ENCODE measurements at regions not wholly inside any gene's neighbourhood (a gene's known extent, or its start where the extent isn't known, plus 50 kb on each side); places are given as distances from the start of the nearest gene placed in this dataset.

DNA sequence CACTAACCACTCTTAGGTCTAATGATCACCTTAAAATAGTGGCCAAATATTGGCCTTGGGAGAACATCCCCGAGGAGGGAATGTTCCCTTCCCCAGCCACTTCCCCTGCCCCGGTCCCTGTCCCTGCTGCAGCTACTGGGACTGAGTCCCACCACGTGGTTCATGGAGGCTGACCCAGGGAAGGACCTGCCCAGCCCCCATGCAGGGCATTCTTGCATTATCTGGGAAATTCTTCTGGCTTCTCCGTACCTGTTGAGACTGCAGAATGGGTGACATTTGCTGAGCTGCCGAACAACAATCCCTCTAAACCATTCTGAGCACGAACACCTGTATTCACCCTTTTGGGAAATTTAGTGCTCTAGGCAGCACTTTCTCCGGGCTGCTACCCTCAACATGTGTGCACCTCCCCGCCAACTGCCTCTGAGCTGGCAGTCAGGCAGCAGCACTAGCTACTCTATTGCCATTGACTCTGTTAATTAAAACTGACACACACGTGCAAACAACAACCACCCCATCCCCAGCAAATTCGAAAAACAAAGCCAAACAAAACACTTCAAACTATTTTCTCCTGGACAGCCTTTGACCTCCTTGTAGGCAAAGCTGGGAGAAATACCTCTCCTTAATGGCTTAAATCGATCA is 567.4 kb upstream of the MKI67 start:
- no peak for DNase-seq

DNA sequence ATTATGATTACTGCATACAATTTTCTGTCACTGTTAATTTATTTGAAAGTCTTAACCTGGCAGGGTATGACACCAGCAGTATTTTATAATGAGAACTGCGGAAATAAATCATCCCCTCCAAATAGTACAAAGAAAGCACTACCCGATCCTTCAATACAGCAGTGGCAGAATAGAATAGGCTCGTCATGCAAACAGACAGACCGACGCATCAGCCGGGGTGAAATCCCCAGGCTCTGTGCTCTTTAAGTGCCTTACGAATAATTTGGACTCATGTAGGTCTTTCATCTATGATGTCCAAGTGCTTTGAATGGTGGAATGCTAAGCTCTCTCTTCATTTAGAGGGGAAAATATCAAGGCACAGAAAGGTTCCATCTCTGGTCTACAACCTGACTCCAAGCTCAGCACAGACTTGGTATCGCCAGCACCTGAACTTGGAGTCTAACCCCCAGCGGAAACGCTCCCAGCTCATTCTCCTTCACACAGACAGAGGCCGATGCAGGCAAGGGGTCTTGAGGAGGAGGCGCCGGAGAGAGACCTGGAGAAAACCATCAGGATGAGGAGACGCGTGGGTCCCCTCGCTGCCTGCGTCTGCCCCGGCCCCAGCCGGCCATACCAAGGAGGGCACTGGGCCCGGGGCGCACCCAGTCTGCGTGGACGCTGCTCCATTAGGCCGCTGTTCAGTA is 568.1 kb upstream of the MKI67 start:
- DNase-seq, result no peak

DNA sequence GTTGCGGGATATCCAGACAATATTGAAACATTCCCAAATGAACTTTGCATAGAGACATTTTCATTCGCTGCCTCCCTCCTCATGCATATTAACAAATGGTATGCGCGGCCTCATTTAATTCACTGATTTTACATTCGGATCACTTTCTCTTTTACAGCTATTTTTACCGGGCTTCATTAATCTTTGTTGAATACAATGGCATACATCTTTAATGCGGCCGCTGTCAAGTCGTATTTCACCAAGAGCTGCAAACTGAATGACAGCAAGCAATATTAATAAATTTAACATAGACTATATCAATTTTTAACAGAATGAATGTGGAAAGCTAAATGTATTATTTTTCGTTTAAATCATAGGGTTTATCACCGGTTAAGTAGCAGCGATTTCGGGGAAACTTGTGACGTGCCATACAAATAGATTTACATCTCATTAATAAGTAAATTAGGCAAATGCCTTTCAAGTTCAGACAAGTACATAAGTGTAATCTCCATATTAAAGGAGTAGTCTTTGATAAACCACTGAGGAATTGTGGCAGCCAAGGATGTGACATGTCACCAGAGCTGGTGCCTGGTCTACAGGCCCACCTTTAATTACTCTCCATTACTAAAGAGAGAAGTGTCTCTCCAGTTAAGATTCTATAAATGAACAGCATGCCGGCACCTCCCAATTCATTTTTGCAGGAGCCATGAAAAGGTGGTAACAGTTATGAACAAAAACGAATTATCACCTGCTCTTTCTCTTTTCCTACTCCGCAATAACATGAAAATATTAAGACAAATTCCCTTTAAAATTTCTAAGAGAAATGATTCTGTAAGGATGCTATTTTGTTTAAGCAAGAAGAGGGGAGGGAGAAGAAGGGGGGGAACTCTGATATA is 568.9 kb upstream of the MKI67 start:
- no peak for DNase-seq

DNA sequence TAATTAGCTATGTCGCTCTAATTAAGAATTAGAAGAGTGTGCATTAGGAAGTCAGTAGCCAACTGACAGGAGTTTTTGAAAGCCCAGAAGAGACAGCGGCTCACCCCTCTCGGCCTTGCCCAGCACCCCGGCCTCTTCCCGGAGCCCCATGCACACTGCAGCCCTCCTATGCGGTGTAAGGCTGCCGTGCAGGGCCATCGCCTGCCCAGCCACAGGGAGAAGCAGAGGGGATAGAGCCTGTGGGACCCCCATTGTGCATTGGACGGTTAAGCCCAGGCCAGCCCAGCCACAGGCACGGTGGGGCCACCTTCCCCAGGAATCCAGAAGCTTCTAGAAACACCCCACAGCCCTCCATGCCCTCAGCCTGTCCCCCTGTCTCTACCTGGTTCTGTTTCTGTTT is 569.7 kb upstream of the MKI67 start:
- DNase-seq, result no peak

GRCh38 chr10:128697437-128697836 is 571.2 kb upstream of the MKI67 start:
- no peak for DNase-seq

DNA sequence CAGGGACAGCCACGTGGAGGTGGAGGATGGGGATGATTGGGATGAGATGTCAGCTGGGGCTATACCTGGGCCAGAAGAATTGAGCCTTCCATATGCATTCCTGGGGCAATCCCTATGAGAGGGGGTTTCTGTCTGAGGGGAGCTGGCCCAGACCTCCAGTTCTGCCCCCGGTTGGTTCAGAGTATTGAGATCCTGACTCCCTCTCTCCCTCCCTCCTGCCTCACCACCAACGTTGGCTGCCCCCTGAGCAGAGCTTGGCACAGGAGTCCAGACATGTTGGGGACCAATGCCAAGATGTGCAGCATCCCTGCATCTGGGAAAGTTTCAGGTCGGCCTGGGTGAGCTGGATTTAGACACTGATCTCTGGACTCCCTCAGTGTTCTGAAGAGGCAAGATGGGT is 575.2 kb upstream of the MKI67 start:
- no peak for DNase-seq

DNA sequence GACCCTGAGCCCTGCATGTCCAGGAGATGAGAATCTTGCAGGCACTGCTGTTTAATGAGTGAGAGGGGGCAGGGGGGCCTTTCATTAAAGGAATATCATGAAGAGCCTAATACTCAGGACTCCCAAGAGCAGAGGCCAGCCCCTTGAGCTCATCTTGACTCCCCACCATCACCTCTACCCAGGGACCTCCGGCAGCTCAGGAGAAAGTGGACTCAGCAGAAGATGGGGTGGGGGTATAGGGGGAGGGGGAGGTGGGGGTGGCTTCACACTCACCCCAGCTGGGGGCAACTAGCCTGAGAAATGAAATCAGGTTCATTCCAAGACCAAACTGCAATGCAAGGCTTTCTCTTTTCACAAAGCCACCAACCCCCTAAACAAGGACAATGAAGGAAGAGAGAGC is 575.6 kb upstream of the MKI67 start:
- no peak for DNase-seq

DNA sequence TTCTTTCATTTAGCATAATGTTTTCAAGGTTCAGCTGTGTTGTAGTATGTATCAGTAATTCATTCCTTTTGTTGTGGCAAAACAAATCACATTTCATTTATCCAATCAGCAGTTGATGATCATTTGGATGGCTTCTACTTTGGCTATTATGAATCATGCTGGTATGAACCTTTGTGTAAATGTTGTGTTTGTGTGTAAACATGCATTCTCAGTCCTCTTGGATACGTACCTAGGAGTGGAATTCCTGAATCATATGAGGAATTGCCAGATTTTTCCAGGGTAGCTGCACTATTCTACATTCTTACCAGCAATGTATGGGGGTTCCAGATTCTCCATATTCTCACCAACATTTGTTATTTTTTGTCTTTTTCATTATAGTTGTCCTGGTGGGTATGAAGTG is 578.5 kb upstream of the MKI67 start:
- DNase-seq, result no peak

- DNase-seq, result no peak
These were observed 582.0 kb upstream of the MKI67 start for GRCh38 chr10:128708182-128708581.

GRCh38 chr10:128709686-128710085 is 583.5 kb upstream of the MKI67 start:
- DNase-seq, result no peak

- DNase-seq, result no peak
These were observed 584.0 kb upstream of the MKI67 start for GRCh38 chr10:128710098-128710797.

DNA sequence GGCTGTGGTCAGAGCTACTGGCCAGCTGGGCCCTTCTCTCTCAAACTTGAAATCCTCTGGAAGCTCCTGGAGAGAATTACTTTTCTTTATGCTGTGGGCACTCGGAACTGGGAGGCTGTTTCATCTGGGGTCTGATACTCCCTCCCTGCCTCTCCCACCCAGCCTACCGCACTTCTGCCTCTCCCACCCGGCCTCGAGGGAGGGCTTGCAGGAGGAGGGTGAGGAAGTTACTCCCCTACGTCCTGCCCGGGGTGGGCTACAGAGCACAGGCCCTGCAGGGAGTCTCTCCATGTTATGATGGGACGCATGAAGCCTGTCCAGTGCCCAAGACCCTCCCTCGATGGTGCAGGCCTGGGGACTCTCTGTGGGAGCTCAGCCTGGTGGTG is 584.6 kb upstream of the MKI67 start:
- DNase-seq, result no peak

DNA sequence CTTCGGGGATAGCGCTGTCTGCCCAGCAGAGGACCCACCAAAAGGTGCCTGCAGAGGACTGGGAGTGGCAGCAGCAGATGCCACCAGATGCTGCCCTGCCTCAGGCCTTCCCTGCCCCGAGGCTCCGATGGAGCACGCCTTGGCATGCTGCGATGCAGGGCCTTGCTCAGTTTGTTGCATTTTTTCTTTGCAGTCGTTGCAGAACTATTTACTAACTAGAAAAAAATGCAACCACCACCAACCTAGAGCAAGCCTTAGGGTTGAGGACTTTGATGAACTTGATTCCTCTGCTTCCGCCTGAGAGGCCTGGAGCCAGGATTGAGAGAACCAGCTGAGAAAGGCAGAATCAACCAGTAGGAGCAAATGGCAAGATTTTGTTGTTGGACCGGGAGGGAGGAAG is 585.6 kb upstream of the MKI67 start:
- no peak for DNase-seq

DNA sequence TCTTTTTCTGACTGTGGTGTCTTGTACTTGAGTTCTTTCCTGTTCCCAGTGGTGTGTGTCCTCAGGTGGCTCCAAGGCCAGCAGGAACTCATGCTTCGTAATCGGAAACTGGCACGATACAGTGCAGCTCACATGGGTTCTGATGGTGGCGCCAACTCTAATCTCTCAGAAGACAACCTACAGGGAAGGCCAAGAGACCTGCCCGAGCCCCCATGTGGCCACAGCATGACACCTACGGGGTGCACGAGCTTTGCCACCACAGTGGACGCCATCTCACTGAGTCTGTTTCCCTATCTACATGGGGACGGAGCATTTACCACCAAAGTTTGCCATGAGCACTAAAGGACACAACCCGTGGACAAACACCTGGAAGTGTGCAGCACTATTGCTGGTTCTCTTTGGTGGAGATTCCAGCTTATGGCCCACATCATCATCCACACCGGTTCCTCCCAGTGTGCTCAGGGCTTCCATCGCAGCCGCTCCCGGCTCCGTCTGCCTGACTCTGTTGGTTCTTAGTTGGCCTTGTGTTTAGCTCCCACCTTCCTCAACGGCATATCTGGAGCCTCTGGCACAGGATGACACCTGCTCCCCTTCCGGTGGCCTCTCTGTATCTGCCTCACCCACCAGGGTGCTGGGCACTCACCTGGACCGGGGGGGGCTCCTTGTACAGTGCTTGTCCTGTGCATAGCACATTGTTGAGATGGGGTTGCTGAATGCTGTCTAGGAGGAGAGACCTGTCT is 586.6 kb upstream of the MKI67 start:
- DNase-seq, result no peak

DNA sequence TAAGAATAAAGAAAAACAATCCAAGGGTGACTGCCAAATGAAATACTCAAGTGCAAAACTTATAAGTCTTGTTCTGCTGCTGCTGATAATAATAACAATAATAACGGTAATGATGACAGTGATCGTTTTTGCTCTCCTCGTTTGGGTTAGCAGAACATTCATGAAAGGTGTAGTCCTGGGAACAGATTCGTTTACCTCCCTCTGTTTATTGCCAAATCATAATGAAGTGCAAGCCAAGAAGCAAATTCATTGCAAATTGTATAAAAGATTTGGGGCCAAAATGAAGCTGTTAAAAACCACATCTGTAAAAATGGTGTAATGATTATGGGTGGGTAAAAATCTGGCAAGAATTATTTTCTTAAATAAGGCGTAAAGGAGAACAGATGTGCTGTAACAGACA is 587.2 kb upstream of the MKI67 start:
- no peak for DNase-seq

DNA sequence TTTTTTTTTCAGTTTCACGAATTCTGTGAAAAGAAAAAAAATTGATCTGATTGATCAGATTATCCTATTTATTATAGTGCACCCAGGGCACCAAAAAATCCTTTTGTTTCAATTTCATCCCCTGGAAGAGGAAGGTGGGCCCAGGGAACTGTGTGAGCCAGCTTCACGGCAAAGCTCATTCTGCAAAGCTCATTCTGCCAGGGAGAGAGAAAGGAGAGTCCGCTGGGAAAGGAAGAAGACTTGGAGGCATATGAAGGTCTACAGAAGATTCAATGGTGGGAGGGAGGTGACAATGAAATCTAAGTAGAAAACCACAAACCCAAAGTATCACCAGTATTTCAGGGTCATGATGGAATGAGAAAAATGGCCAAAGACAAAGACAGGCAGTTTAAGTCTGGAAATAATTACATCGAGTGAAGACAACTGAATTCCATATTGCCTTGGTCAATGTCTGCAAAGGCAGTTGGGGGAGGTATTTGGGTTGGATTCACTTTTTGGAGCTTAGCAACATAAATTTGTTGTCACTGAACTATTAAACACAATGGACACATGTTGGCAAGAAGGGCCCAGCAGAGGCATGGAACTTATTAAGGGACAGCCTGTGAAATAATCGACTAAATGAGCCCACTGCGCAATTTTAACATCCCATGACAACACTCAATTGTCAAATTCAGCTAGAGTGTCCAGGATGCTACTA is 587.8 kb upstream of the MKI67 start:
- no peak for DNase-seq

DNA sequence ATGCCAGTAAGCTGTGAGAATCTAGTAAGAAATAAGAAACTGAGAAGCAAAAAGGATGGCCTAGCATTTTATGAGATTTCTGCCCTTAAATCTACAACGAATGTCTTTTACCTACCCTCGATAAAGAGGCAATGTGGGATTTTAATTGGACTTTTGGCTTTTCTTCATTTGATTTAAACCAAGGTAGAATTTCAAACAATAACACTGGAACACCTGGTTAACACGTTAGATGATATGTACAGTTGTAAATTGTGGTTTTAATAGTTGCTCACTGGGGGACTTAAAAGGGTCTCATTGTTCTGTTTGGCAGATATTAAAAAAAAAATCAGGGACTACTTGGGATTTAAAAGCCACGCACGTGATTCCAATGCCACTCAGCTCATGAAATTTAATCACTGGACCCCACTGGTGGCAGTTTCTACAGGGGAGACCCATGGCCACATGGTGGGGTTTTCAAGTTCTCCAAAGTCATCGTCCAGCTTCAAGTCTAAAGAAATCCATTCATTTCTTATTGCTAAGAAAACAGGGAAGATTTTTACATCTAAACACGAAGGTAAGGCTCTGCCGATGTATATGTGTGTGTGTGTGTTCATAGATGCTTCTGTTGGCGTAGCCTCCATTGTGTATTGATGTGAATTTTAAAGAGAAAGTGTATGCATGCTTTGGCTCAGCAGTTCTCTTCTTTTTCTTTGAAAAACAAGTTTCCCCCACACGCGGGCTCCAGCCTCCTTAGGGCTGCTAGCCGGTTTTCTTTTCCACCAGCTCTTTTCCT is 588.6 kb upstream of the MKI67 start:
- DNase-seq, result no peak

DNA sequence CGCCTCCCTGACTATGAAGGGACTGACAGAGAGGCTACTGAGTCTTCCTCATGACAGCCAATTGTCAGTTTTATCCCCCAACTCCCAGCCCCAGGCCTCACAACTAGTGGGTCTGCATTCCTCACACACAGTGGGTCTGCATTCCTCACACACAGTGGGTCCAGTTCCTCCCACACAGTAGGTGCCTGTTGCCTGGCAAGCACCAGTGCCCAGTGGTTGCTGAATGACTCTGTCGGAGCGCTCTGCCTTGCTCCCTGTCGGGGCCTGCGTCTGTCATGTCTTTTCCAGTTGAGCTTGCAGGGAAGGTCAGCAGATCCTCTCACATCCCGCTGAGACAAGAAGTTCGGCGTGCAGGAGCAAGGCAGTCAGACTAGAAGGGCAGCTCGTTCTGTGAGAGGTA is 590.0 kb upstream of the MKI67 start:
- no peak for DNase-seq

DNA sequence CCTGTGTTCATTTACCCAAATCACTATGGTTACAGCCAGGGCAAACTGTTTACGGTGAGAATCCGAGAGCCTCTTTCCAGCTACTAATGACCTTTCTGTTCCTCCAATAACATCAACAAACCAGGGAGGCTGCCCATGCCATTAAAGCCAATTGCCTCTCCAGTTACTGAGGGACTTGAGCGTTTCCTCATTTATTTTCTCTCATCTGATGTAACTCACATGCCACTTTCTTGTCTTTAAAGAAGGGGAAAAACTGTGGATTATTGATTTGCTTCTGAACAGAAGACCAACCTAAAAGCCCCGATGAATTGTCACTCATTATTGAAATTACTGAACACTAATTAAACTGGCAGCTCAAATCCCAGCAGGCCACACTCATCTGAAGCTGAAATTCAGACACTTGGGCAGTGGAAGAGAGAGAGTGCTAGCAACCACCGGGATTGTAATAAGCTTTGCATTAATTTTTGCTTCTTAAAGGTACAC is 595.8 kb upstream of the MKI67 start:
- no peak for DNase-seq

GRCh38 chr10:128722947-128723346 is 596.7 kb upstream of the MKI67 start:
- no peak for DNase-seq

DNA sequence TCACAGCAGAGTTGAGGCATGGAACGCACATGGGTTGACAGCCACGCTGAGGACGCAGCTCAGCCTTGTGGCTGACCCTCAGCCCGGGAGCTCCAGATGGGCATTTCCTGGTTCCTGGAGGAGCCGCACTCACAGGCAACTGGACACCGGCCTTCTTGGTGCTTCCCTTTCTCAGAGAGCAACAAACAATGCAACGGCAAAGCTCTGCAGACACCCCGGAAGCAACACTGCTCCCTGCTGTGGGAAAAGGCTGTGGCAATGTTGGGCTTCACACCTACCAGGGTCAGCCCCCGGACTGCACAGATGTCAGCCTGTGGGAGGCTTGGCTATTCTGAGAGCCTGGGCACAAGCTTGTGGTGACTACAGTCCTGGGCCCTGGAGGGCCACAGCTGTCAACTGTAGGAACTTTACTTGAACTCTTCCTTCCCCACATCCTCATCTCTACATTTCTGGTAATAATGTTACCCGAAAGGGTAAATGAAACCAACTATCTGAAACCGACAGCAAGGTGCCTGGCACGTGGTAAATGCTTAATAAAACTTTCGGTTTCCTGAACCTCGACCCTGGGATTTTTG is 597.5 kb upstream of the MKI67 start:
- DNase-seq, result no peak
